ENCODE measurements at regions not wholly inside any gene's neighbourhood (a gene's known extent, or its start where the extent isn't known, plus 50 kb on each side); places are given as distances from the start of the nearest gene placed in this dataset.

GRCh38 chr4:22322996-22323395 lies 192.9 kb downstream of the ADGRA3 start:
- Histone ChIP-seq H3K27ac (ENCODE audit: insufficient read depth, low read depth, low read length) (no peak overlapping the region), H2AFZ (ENCODE audit: low read depth, low read length) (no peak overlapping the region), H3K9me1 (replicated peaks; ENCODE audit: control insufficient read depth, extremely low read depth, insufficient read depth, low read length) (no peaks in the 10 kb centered on the region), H3K4me3 (replicated peaks in 1 of 3; ENCODE audit: insufficient read depth in 1 of 3, low read depth in 1 of 3, low read length in 3 of 3) (no peak overlapping the region), H3K36me3 (ENCODE audit: control insufficient read depth in 2 of 2, extremely low read depth in 1 of 2, insufficient read depth in 2 of 2, low read length in 2 of 2) (no peaks in the 10 kb centered on the region), H3K79me2 (ENCODE audit: control insufficient read depth, insufficient read depth, low read length) (no peaks in the 10 kb centered on the region), H3K4me2 (ENCODE audit: insufficient read depth, low read length) (no peak overlapping the region), H3K9ac (replicated peaks; ENCODE audit: extremely low read depth, insufficient read depth, low read length) (no peak overlapping the region), H3K9me3 (replicated peaks; ENCODE audit: control insufficient read depth, insufficient read depth, low read length) (no peaks in the 10 kb centered on the region), H3K27me3 (ENCODE audit: control insufficient read depth in 2 of 2, insufficient read depth in 2 of 2, low read length in 2 of 2) (no peaks in the 10 kb centered on the region), H3K4me1 (ENCODE audit: control insufficient read depth, extremely low read depth, insufficient read depth, low read length) (no peaks in the 10 kb centered on the region), H4K20me1 (replicated peaks; ENCODE audit: control insufficient read depth, extremely low read depth, insufficient read depth, low read length) (no peaks in the 10 kb centered on the region)
- CTCF ChIA-PET = no interaction called here
- POLR2A ChIA-PET = no interaction called here
- FAIRE-seq (no peak), DNase-seq (ENCODE audit: low read depth, low spot score) (no peak)
- intact Hi-C loops (cut with micrococcal nuclease) = no loop called here
- dilution Hi-C loops (cut with MboI; ENCODE audit: extremely low pct_ligation_motif_present, low sequenced_read_pairs) = no loop called here
- BruUV-seq (replicated peaks) = no TSS peak
- TF ChIP-seq JUN (IDR thresholded peaks at IDR 0.05; ENCODE audit: borderline replicate concordance, insufficient read depth, insufficient read length, low read depth) (no peak), CTCF (IDR thresholded peaks at IDR 0.05; ENCODE audit: extremely low read depth in 1 of 2, insufficient read depth in 1 of 2, low read depth in 1 of 2, low read length in 2 of 2) (no peak), GATA2 (IDR thresholded peaks at IDR 0.05; ENCODE audit: insufficient read depth, insufficient read length, low read depth, low read length) (no peak), POLR2A (IDR thresholded peaks at IDR 0.05; ENCODE audit: low read depth, low read length) (no peak), MYC (IDR thresholded peaks at IDR 0.05; ENCODE audit: low read depth, low read length) (no peak), POLR2AphosphoS5 (IDR thresholded peaks at IDR 0.05; ENCODE audit: insufficient read depth, low read depth, low read length) (no peak), FOS (IDR thresholded peaks at IDR 0.05; ENCODE audit: borderline replicate concordance, insufficient read depth, low read length) (no peak), EZH2 (IDR thresholded peaks at IDR 0.05; ENCODE audit: borderline replicate concordance, low read depth, low read length, severe bottlenecking) (no peak), MAX (IDR thresholded peaks at IDR 0.05; ENCODE audit: insufficient read depth, insufficient read length) (no peak)

Measured in endothelial cell of umbilical vein (primary cell).